Transverse colon (tissue), 3 donors: ENCODE measurements at regions not wholly inside any gene's neighbourhood (a gene's known extent, or its start where the extent isn't known, plus 50 kb on each side); places are given as distances from the start of the nearest gene placed in this dataset.

ENCODE experiments used
- CTCF ChIP-seq, 5 experiments: fragments of 200-600 bp in 3 of 5; fragments of 450-650 bp in 2 of 5; sonication (generic) in 3 of 5; IDR thresholded peaks; 1 replicate in 2 of 5; 2 replicates in 3 of 5; pipeline ENCODE4 v1.5.1; 2016 to 2017; ENCODE audit warnings: antibody characterized with exemption in 5 of 5, inconsistent platforms in 3 of 5, mild to moderate bottlenecking in 2 of 5, moderate library complexity in 1 of 5
- EP300 ChIP-seq: sonication (generic); formaldehyde crosslinking; IDR thresholded peaks from one replicate; pipeline ENCODE4 v1.6.1; 2017; ENCODE audit warnings: antibody characterized with exemption, low read depth
- POLR2A ChIP-seq: fragments of 450-650 bp; IDR thresholded peaks from one replicate; pipeline ENCODE4 v1.6.1; 2016; ENCODE audit warnings: antibody characterized with exemption, mild to moderate bottlenecking, moderate library complexity

- TF ChIP-seq CTCF (IDR thresholded peaks at IDR 0.05) (no peak), EP300 (no peak), POLR2A (no peak)
Measured at GRCh38 chr1:110788673-110789072, 84.3 kb upstream of the CD53 start.
